IPS DF 4.7 (cell line): ENCODE measurements at regions not wholly inside any gene's neighbourhood (a gene's known extent, or its start where the extent isn't known, plus 50 kb on each side); places are given as distances from the start of the nearest gene placed in this dataset.

Experiments
- DNase-seq: peaks from one replicate; pipeline ENCODE4 v3.0.0-alpha.2; 2013; ENCODE audit warnings: low spot score; ENCODE audit errors: extremely low read depth

DNA sequence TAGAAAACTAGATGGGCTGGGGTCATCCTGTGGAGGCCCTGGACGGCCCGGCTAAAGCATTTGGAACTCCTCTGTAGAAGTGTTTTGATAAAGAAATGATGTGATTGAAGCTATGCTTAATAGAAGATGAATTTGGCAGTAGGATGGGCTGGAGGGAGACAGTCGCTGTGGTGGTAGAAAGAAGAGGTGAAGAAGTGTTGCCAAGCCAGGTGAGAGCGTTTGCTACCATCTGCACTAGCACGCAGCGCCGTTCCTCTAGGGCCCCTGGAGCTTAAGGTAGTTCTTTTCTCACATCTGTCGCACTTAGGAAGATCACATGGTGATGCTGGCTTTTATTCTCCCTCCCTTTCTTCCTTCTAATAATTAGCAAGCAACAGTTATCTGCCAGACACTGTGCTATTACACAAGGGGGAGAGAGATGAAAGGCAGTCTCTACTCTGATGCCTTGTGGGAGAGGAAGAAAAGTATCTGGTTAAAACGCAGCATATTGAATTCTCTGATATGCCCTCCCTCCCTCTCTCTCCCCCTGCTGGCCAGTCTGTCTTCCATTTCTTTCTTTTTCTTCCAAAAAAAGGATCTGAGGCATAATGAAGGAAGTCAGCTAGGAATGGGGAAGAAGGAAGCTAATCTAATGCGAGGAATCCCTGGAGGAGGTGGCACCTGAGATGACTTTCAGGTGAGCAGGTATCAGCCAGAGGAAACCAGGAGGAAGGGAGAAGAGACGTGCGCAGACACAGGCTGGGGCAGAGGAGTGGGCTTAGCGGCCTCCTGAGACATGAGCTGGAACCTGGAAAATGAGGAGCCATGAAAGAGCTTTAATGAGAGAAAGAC, 162.3 kb upstream of the KLF14 start:
- no peak for DNase-seq

DNA sequence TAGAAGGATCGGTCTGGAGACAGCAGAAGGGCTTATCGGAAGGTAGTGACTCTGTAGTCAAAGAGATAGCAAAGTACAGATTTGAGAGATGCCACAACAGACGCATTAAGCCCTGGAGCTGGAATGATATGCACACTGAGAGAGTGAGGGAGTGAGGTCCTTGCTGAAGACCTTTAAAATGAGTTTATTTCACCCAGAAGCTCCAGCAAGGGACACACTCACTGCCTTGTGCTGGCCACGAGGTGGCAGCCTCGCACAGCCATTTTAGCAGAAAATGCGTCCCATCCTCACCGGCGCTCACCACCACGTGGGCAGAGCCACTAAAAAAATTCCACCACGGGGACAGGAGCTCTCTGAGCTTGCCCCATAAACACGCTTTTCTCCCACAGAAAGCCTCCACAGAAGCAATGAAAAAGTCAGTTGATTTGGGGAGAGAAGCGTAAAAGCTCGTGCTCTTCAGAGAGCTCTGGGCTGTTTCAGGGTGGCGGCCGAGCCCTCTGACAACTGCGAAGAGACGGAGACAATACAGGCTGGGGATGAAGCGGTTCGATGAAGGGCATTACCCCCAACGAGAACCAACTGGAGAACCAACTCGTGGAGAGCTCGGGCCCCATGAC, 163.0 kb upstream of the KLF14 start:
- no peak for DNase-seq

- DNase-seq: no peak
Observed at GRCh38 chr7:130897515-130898419, 163.8 kb upstream of the KLF14 start.

- no peak for DNase-seq
Observed at GRCh38 chr7:130899071-130899560, 165.1 kb upstream of the KLF14 start.

GRCh38 chr7:130899638-130900401, 165.8 kb upstream of the KLF14 start:
- DNase-seq: no peak

GRCh38 chr7:130900471-130901076, 166.6 kb upstream of the KLF14 start:
- no peak for DNase-seq

- no peak for DNase-seq
Observed at GRCh38 chr7:130901209-130901783, 167.3 kb upstream of the KLF14 start.

- DNase-seq: no peak
Observed at GRCh38 chr7:130902755-130903357, 168.8 kb upstream of the KLF14 start.

DNA sequence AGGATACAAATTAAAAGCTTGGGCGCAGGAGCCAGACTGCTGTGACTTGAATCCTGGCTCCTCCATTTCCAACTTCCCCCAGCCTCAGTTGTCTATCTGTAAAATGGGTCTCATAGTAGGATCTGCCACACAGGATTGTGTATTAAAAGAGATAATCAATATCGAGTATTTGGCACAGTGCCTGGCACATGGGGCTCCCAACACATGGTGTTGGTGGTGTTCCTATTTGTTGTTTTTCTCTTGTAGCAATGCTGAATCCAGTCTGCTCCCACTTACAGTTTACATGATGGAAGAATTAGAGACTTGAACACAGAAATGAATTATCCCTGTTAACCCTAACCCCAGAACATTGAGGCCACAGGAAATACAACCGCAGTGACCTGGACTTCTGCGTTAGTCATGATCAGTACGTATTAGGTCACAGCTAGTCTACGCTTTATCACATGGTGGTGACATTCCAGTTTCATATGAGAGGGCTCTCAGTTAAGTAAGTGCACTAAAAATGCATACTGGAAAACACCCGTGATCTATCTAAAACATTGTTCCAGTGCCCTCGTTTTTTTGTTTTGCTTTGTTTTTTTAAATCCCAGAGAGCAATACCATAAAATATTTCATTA, 169.5 kb upstream of the KLF14 start:
- DNase-seq: no peak

DNA sequence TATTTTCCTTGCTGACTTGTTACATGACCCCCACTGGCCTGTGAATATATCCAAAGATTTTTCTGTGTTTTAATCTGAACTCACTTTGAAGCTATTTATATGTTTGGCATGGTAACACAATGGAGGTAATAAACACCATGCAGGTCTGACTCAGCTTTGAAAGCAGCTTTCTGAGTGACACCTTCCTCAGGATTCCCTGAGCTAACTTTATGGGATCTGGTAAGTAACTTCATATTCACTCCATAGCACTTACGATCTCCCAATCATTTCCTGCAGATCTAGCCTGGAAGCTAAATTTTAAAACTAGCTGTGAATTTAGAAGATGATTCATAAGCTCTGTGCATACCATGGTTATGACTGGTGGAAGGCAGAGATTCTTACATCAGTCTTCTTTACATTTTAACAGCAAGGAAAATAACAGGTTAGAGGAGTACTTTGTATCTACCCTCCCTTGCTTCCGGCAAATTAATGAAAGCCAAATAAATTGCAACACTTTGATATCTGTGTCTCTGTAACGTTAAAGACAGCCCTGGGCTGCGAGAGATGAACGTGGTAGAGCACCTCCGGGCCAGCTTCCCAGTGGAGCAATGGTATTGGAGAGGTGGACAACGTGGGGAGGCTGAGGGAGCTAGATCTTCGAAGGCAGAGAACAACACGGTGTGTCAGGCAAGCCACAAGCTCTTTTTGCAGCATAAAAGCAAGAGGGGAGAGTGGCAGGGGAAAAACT, 170.2 kb upstream of the KLF14 start:
- DNase-seq: no peak

GRCh38 chr7:130904792-130905191, 170.8 kb upstream of the KLF14 start:
- DNase-seq: no peak

- DNase-seq: no peak
Observed at GRCh38 chr7:130906575-130906974, 172.6 kb upstream of the KLF14 start.

GRCh38 chr7:130907439-130907838, 173.4 kb upstream of the KLF14 start:
- no peak for DNase-seq

GRCh38 chr7:130908345-130909160, 174.5 kb upstream of the KLF14 start:
- DNase-seq: no peak

DNA sequence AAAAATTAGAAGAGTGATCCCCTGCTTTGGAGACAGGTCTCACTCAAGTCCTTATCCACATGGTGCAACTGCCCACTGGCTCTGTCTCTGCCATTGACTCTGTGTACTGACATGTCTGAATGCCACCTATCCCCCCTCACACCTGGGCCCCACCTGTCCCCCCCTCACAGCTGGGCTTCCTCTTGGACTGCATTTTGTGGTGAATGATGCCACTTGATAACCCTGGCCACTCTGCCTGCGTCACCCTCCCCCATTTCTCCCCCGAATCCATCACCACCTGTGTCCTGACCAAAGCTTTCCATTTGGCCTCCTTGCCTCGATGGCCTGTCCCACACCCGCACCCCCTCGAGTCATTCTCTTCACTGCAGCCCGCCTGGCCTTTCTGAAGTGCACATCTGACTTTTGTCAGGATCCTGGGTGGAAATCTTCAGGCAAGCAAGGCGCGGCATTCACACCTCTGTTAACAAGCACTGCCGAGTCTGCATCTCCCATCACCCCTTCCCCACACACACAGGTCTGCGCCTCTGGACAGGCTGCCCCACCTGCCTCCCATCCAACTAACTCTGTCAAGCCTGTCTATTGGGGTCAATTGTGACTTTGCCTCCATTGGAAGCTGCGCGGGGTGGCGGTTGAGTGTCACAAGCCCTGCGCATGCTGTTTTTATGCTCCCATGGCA, 175.3 kb upstream of the KLF14 start:
- DNase-seq: no peak

GRCh38 chr7:130909881-130910672, 176.1 kb upstream of the KLF14 start:
- no peak for DNase-seq
